Mesenchymal stem cell (in vitro differentiated cells and primary cell): ENCODE measurements at regions not wholly inside any gene's neighbourhood (a gene's known extent, or its start where the extent isn't known, plus 50 kb on each side); places are given as distances from the start of the nearest gene placed in this dataset.

Source experiments
- DNase-seq: peaks from one replicate; pipeline ENCODE4 v3.0.0-alpha.2; 2013
- H2AFZ ChIP-seq: one replicate; pipeline ENCODE4 v1.6.1; 2013; ENCODE audit warnings: low read depth, mild to moderate bottlenecking, control low read depth, inconsistent platforms, low read length, moderate library complexity
- H2AK5ac ChIP-seq: 2 replicates; pipeline ENCODE4 v1.6.1; 2013; ENCODE audit warnings: low read length, moderate library complexity, mild to moderate bottlenecking, inconsistent platforms; ENCODE audit not compliant: severe bottlenecking
- H2BK120ac ChIP-seq: one replicate; pipeline ENCODE4 v1.6.1; 2013; ENCODE audit warnings: low read depth, mild to moderate bottlenecking, inconsistent platforms, low read length, moderate library complexity
- H2BK12ac ChIP-seq, 2 experiments: one replicate each; pipeline ENCODE4 v1.6.1; 2013; ENCODE audit warnings: inconsistent platforms in 2 of 2, low read length in 2 of 2, mild to moderate bottlenecking in 2 of 2, moderate library complexity in 2 of 2, control low read depth in 1 of 2
- H2BK15ac ChIP-seq: one replicate; pipeline ENCODE4 v1.6.1; 2013; ENCODE audit warnings: mild to moderate bottlenecking, low read depth, inconsistent platforms; ENCODE audit not compliant: poor library complexity, severe bottlenecking
- H2BK5ac ChIP-seq: 2 replicates; pipeline ENCODE4 v1.6.1; 2013; ENCODE audit warnings: low read depth, mild to moderate bottlenecking, low read length, control low read depth, inconsistent platforms; ENCODE audit not compliant: poor library complexity, severe bottlenecking
- H3K14ac ChIP-seq, 2 experiments: one replicate each; pipeline ENCODE4 v1.6.1; 2013; ENCODE audit warnings: inconsistent platforms in 2 of 2, low read length in 2 of 2, control low read depth in 1 of 2, mild to moderate bottlenecking in 1 of 2, moderate library complexity in 1 of 2
- H3K18ac ChIP-seq, 2 experiments: one replicate each; pipeline ENCODE4 v1.6.1; 2013; ENCODE audit warnings: inconsistent platforms in 2 of 2, low read length in 2 of 2, control low read depth in 1 of 2, low read depth in 1 of 2, mild to moderate bottlenecking in 1 of 2
- H3K23ac ChIP-seq, 2 experiments: one replicate each; pipeline ENCODE4 v1.6.1; 2013; ENCODE audit warnings: inconsistent platforms in 2 of 2, low read length in 2 of 2, mild to moderate bottlenecking in 2 of 2, moderate library complexity in 2 of 2, control low read depth in 1 of 2
- H3K27ac ChIP-seq: 2 replicates; pipeline ENCODE4 v1.5.1; 2013; ENCODE audit warnings: mild to moderate bottlenecking, moderate library complexity, low read length, control low read depth, inconsistent platforms; ENCODE audit not compliant: poor library complexity, severe bottlenecking
- H3K27me3 ChIP-seq, 2 experiments: 2 replicates each; pipeline versions ENCODE4 v1.6.1 to v1.7.0; 2013; ENCODE audit warnings: low read length in 2 of 2, mild to moderate bottlenecking in 2 of 2, moderate library complexity in 2 of 2, control low read depth in 1 of 2, inconsistent platforms in 1 of 2; ENCODE audit not compliant: control insufficient read depth in 1 of 2, insufficient read depth in 1 of 2
- H3K36me3 ChIP-seq, 2 experiments: 2 replicates each; pipeline versions ENCODE4 v1.6.1 to v1.7.0; 2013; ENCODE audit warnings: low read length in 2 of 2, control low read depth in 1 of 2, inconsistent platforms in 1 of 2, low read depth in 1 of 2, mild to moderate bottlenecking in 1 of 2; ENCODE audit not compliant: insufficient read depth in 2 of 2, control insufficient read depth in 1 of 2
- H3K4ac ChIP-seq, 2 experiments: one replicate each; pipeline ENCODE4 v1.6.1; 2013; ENCODE audit warnings: inconsistent platforms in 2 of 2, low read length in 2 of 2, mild to moderate bottlenecking in 2 of 2, moderate library complexity in 2 of 2, control low read depth in 1 of 2, low read depth in 1 of 2
- H3K4me1 ChIP-seq: 2 replicates; pipeline ENCODE4 v1.6.1; 2013; ENCODE audit warnings: low read depth, low read length, control low read depth; ENCODE audit not compliant: control insufficient read depth, insufficient read depth
- H3K4me2 ChIP-seq: 2 replicates; pipeline ENCODE4 v1.6.1; 2013; ENCODE audit warnings: low read length, mild to moderate bottlenecking, inconsistent platforms; ENCODE audit not compliant: poor library complexity, severe bottlenecking
- H3K4me3 ChIP-seq, 2 experiments: 2 replicates each; pipeline versions ENCODE4 v1.5.1 to v1.7.0; 2013; ENCODE audit warnings: low read length in 2 of 2, mild to moderate bottlenecking in 2 of 2, control low read depth in 1 of 2, low read depth in 1 of 2; ENCODE audit not compliant: insufficient read depth in 1 of 2
- H3K79me1 ChIP-seq: replicated peaks from 2 replicates; pipeline ENCODE4 v1.6.1; 2013; ENCODE audit warnings: mild to moderate bottlenecking, control low read depth, low read length, inconsistent platforms; ENCODE audit not compliant: poor library complexity, severe bottlenecking
- H3K9ac ChIP-seq: 2 replicates; pipeline ENCODE4 v1.7.0; 2013; ENCODE audit warnings: mild to moderate bottlenecking, low read length, moderate library complexity
- H3K9me3 ChIP-seq: 2 replicates; pipeline ENCODE4 v1.7.0; 2013; ENCODE audit warnings: mild to moderate bottlenecking, low read length; ENCODE audit not compliant: control insufficient read depth
- H4K8ac ChIP-seq: one replicate; pipeline ENCODE4 v1.6.1; 2013; ENCODE audit warnings: inconsistent platforms, mild to moderate bottlenecking, low read length, moderate library complexity
- H4K91ac ChIP-seq: one replicate; pipeline ENCODE4 v1.6.1; 2013; ENCODE audit warnings: mild to moderate bottlenecking, low read length, inconsistent platforms
- WGBS: methylation state at CpG from one replicate; pipeline ENCODE4 v1.1.7; 2013; ENCODE audit warnings: mixed read lengths; 5-methylcytosine and 5-hydroxymethylcytosine counted together

- H4K8ac ChIP-seq: no peak overlapping the region
- peaks cover 56% of the 10 kb centered on the region for H3K9me3 ChIP-seq
- H3K79me1 ChIP-seq: no peaks in the 10 kb centered on the region
- H2AK5ac ChIP-seq: no peak overlapping the region
- no peak overlapping the region for H3K9ac ChIP-seq
- no peak overlapping the region for H2BK5ac ChIP-seq
- H3K27ac ChIP-seq: no peak overlapping the region
- H3K4ac ChIP-seq: no peak overlapping the region
- H3K14ac ChIP-seq: no peak overlapping the region
- no peak overlapping the region for H2BK120ac ChIP-seq
- no peak overlapping the region for H2BK15ac ChIP-seq
- H3K18ac ChIP-seq: no peak overlapping the region
- no peak for DNase-seq
- no peak overlapping the region for H2BK12ac ChIP-seq
- no peaks in the 10 kb centered on the region for H3K27me3 ChIP-seq
- no peak overlapping the region for H3K23ac ChIP-seq
- 100% methylated on average over 1 of the region's 4 CpGs for WGBS
- H3K4me2 ChIP-seq: no peak overlapping the region
- H3K36me3 ChIP-seq: peaks cover 0 to 97% of the 10 kb centered on the region in 2 experiments
- H4K91ac ChIP-seq: no peak overlapping the region
- no peak overlapping the region for H3K4me3 ChIP-seq
- no peak overlapping the region for H2AFZ ChIP-seq
- no peaks in the 10 kb centered on the region for H3K4me1 ChIP-seq
These were observed 53.3 kb downstream of the BLID start for GRCh38 chr11:122062763-122063162.

- H3K14ac ChIP-seq: no peak overlapping the region
- no peak for DNase-seq
- no peaks in the 10 kb centered on the region for H3K79me1 ChIP-seq
These were observed 56.5 kb downstream of the BLID start for GRCh38 chr11:122059565-122059964.

GRCh38 chr11:122050021-122050690 lies 65.9 kb downstream of the BLID start:
- no peak overlapping the region for H2BK15ac ChIP-seq
- no peak overlapping the region for H2BK120ac ChIP-seq
- no peak overlapping the region for H3K18ac ChIP-seq
- no peak overlapping the region for H3K23ac ChIP-seq
- H3K4me3 ChIP-seq: no peak overlapping the region
- no peak overlapping the region for H4K91ac ChIP-seq
- no peak overlapping the region for H3K27ac ChIP-seq
- no peak overlapping the region for H3K14ac ChIP-seq
- H4K8ac ChIP-seq: no peak overlapping the region
- no peaks in the 10 kb centered on the region for H3K27me3 ChIP-seq
- DNase-seq: no peak
- peaks cover 0 to 70% of the 10 kb centered on the region in 2 experiments for H3K36me3 ChIP-seq
- no peak overlapping the region for H2AK5ac ChIP-seq
- no peak overlapping the region for H2BK12ac ChIP-seq
- no peaks in the 10 kb centered on the region for H3K79me1 ChIP-seq
- H2BK5ac ChIP-seq: no peak overlapping the region
- 100% methylated on average over 2 of the region's 2 CpGs for WGBS
- no peak overlapping the region for H3K4me2 ChIP-seq
- H2AFZ ChIP-seq: no peak overlapping the region
- H3K4ac ChIP-seq: no peak overlapping the region
- H3K4me1 ChIP-seq: no peaks in the 10 kb centered on the region
- H3K9ac ChIP-seq: no peak overlapping the region
- peaks cover 17% of the 10 kb centered on the region for H3K9me3 ChIP-seq

More at GRCh38 chr11:122059565-122059964, 56.5 kb downstream of the BLID start:
- Histone ChIP-seq H3K4me2 (no peak overlapping the region), H3K9me3 (peaks cover 60% of the 10 kb centered on the region), H2AFZ (no peak overlapping the region), H2AK5ac (no peak overlapping the region), H3K23ac (no peak overlapping the region), H3K36me3 (peaks cover 0 to 97% of the 10 kb centered on the region in 2 experiments), H3K4me3 (no peak overlapping the region), H4K91ac (no peak overlapping the region), H2BK12ac (no peak overlapping the region), H3K27ac (no peak overlapping the region), H3K4ac (no peak overlapping the region), H3K9ac (no peak overlapping the region), H2BK5ac (no peak overlapping the region), H3K27me3 (no peaks in the 10 kb centered on the region), H2BK15ac (no peak overlapping the region), H2BK120ac (no peak overlapping the region), H4K8ac (no peak overlapping the region), H3K18ac (no peak overlapping the region), H3K4me1 (no peaks in the 10 kb centered on the region)

- H4K8ac ChIP-seq: no peak overlapping the region
- no peak overlapping the region for H2BK15ac ChIP-seq
- no peak overlapping the region for H3K14ac ChIP-seq
- no peak overlapping the region for H2AFZ ChIP-seq
- H2AK5ac ChIP-seq: no peak overlapping the region
- no peak overlapping the region for H3K4me3 ChIP-seq
- no peak overlapping the region for H3K23ac ChIP-seq
- no peak overlapping the region for H3K4me2 ChIP-seq
- no peak overlapping the region for H3K9ac ChIP-seq
- peaks cover 17% of the 10 kb centered on the region for H3K9me3 ChIP-seq
- peaks cover 0 to 68% of the 10 kb centered on the region in 2 experiments for H3K36me3 ChIP-seq
- H3K27me3 ChIP-seq: no peaks in the 10 kb centered on the region
- H3K79me1 ChIP-seq: no peaks in the 10 kb centered on the region
- no peak overlapping the region for H3K4ac ChIP-seq
- DNase-seq: peak; percentile 54
- H2BK5ac ChIP-seq: no peak overlapping the region
- no peak overlapping the region for H2BK12ac ChIP-seq
- WGBS: 76% methylated on average over 3 of the region's 3 CpGs
- no peak overlapping the region for H2BK120ac ChIP-seq
- H3K27ac ChIP-seq: no peak overlapping the region
- no peak overlapping the region for H4K91ac ChIP-seq
- no peak overlapping the region for H3K18ac ChIP-seq
- H3K4me1 ChIP-seq: no peaks in the 10 kb centered on the region
These were observed 67.6 kb downstream of the BLID start for GRCh38 chr11:122048401-122048800.
